ENCODE measurements at regions not wholly inside any gene's neighbourhood (a gene's known extent, or its start where the extent isn't known, plus 50 kb on each side); places are given as distances from the start of the nearest gene placed in this dataset.

- DNase-seq: no peak
Measured at GRCh38 chr17:74097450-74098135, 105.9 kb upstream of the RPL38 start.

GRCh38 chr17:74098136-74099024, 105.1 kb upstream of the RPL38 start:
- DNase-seq: no peak

GRCh38 chr17:74099442-74100340, 103.8 kb upstream of the RPL38 start:
- no peak for DNase-seq

- no peak for DNase-seq
Measured at GRCh38 chr17:74104921-74105320, 98.6 kb upstream of the RPL38 start.

- no peak for DNase-seq
Measured at GRCh38 chr17:74107107-74107506, 96.4 kb upstream of the RPL38 start.

- no peak for DNase-seq
Measured at GRCh38 chr17:74108126-74108705, 95.3 kb upstream of the RPL38 start.

- DNase-seq: no peak
Measured at GRCh38 chr17:74110467-74110866, 93.0 kb upstream of the RPL38 start.

GRCh38 chr17:74113326-74113725, 90.2 kb upstream of the RPL38 start:
- DNase-seq: no peak

- no peak for DNase-seq
Measured at GRCh38 chr17:74113952-74114351, 89.5 kb upstream of the RPL38 start.

- DNase-seq: no peak
Measured at GRCh38 chr17:74114881-74115470, 88.5 kb upstream of the RPL38 start.

GRCh38 chr17:74115586-74115985, 87.9 kb upstream of the RPL38 start:
- no peak for DNase-seq

GRCh38 chr17:74116087-74116717, 87.3 kb upstream of the RPL38 start:
- no peak for DNase-seq

- no peak for DNase-seq
Measured at GRCh38 chr17:74117087-74117698, 86.3 kb upstream of the RPL38 start.

- no peak for DNase-seq
Measured at GRCh38 chr17:74117999-74118421, 85.5 kb upstream of the RPL38 start.

GRCh38 chr17:74118504-74118903, 85.0 kb upstream of the RPL38 start:
- no peak for DNase-seq

- no peak for DNase-seq
Measured at GRCh38 chr17:74119049-74119580, 84.4 kb upstream of the RPL38 start.

- peak in 1 of 2 experiments; percentile 48 for DNase-seq
Measured at GRCh38 chr17:74119965-74120364, 83.5 kb upstream of the RPL38 start.

- DNase-seq: no peak
Measured at GRCh38 chr17:74123350-74123749, 80.1 kb upstream of the RPL38 start.

- no peak for DNase-seq
Measured at GRCh38 chr17:74123866-74124444, 79.5 kb upstream of the RPL38 start.

GRCh38 chr17:74125156-74125555, 78.3 kb upstream of the RPL38 start:
- no peak for DNase-seq

All from NCI-H446 (cell line).